OCI-LY1 (cell line): ENCODE measurements at regions not wholly inside any gene's neighbourhood (a gene's known extent, or its start where the extent isn't known, plus 50 kb on each side); places are given as distances from the start of the nearest gene placed in this dataset.

Source experiments
- H2AFZ ChIP-seq: fragments of 200-600 bp; sonication (generic), shearing (Covaris generic); 2 replicates; pipeline ENCODE4 v1.6.0; 2014; ENCODE audit warnings: antibody characterized with exemption, mild to moderate bottlenecking, low read length
- H3F3A ChIP-seq: fragments of 200-600 bp; sonication (generic), shearing (Covaris generic); 2 replicates; pipeline ENCODE4 v1.6.0; 2014; ENCODE audit warnings: mild to moderate bottlenecking, antibody characterized with exemption, low read length, moderate library complexity; ENCODE audit not compliant: insufficient read depth
- H3K27ac ChIP-seq: fragments of 200-600 bp; sonication (generic); 2 replicates; pipeline ENCODE4 v1.5.1; 2014; ENCODE audit warnings: low read length, mixed run types, mild to moderate bottlenecking, low read depth; ENCODE audit not compliant: poor library complexity, severe bottlenecking
- H3K27me3 ChIP-seq: fragments of 200-600 bp; sonication (generic); 2 replicates; pipeline ENCODE4 v1.6.0; 2014; ENCODE audit warnings: antibody characterized with exemption, mild to moderate bottlenecking, low read length, moderate library complexity; ENCODE audit not compliant: insufficient read depth
- H3K36me3 ChIP-seq: fragments of 200-600 bp; sonication (generic); 2 replicates; pipeline ENCODE4 v1.6.1; 2014; ENCODE audit warnings: mild to moderate bottlenecking, antibody characterized with exemption, low read length, moderate library complexity, mixed read lengths; ENCODE audit not compliant: insufficient read depth
- H3K4me1 ChIP-seq: fragments of 200-600 bp; sonication (generic); 2 replicates; pipeline ENCODE4 v1.5.1; 2014; ENCODE audit warnings: mild to moderate bottlenecking, low read length, moderate library complexity; ENCODE audit not compliant: insufficient read depth, severe bottlenecking
- H3K4me2 ChIP-seq: fragments of 200-600 bp; sonication (generic), shearing (Covaris generic); 2 replicates; pipeline ENCODE4 v1.6.1; 2014; ENCODE audit warnings: low read length
- H3K4me3 ChIP-seq: fragments of 200-600 bp; sonication (generic); 2 replicates; pipeline ENCODE4 v1.5.1; 2014; ENCODE audit warnings: low read length, low read depth, mild to moderate bottlenecking, mixed read lengths; ENCODE audit not compliant: poor library complexity, severe bottlenecking
- H3K79me2 ChIP-seq: fragments of 200-600 bp; shearing (Covaris generic); 2 replicates; pipeline ENCODE4 v1.6.1; 2016; ENCODE audit warnings: mixed run types, low read length, mixed read lengths; ENCODE audit not compliant: insufficient read depth
- H3K9ac ChIP-seq: fragments of 200-600 bp; sonication (generic), shearing (Covaris generic); 2 replicates; pipeline ENCODE4 v1.6.1; 2014; ENCODE audit warnings: mild to moderate bottlenecking, low read length, mixed read lengths
- H3K9me2 ChIP-seq: fragments of 200-600 bp; sonication (generic), shearing (Covaris generic); 2 replicates; pipeline ENCODE4 v1.6.1; 2014; ENCODE audit warnings: low read depth, mild to moderate bottlenecking, low read length, mixed read lengths
- H3K9me3 ChIP-seq: fragments of 200-600 bp; shearing (Covaris generic); 2 replicates; pipeline ENCODE4 v1.6.1; 2014; ENCODE audit warnings: low read length, mixed read lengths
- H4K20me1 ChIP-seq: fragments of 200-600 bp; sonication (generic), shearing (Covaris generic); 2 replicates; pipeline ENCODE4 v1.6.0; 2016; ENCODE audit warnings: mild to moderate bottlenecking, low read length; ENCODE audit not compliant: insufficient read depth
- EZH2 ChIP-seq: fragments of 200-600 bp; sonication (generic), shearing (Covaris generic); IDR thresholded peaks from 2 replicates; pipeline ENCODE4 v1.8.0; 2017; ENCODE audit warnings: borderline replicate concordance, mixed run types, mild to moderate bottlenecking, antibody characterized with exemption, low read length, moderate library complexity, mixed read lengths
- TF ChIP-seq, protein P1 (sequence below): fragments of 200-600 bp; sonication (generic), shearing (Covaris generic); IDR thresholded peaks from 2 replicates; pipeline ENCODE4 v1.5.1; 2017; ENCODE audit warnings: mild to moderate bottlenecking, antibody characterized with exemption, low read length, moderate library complexity, mixed read lengths

DNA sequence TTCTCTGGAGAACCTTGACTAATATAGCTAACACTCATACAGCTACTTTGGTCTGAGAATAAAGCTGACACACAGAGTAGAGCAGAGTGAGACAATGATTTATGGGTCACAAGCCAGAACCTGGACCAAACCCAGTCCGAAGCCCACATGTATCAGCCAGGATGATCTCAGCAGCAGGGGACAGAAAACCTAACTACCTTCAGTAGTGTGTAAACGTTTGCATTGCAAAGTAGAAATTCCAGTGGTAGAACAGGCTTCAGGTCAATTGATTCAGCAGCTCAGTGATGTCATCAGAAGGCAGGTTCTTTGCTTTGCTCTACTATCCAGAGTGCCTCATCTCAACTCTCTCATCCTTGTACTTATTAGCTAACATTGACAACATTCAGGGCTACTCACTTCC lies 62.5 kb upstream of the PALS2 start:
- Histone ChIP-seq H3K4me3 (no peak overlapping the region), H3K36me3 (no peaks in the 10 kb centered on the region), H3K27ac (no peak overlapping the region), H3K4me2 (no peak overlapping the region), H3K4me1 (no peaks in the 10 kb centered on the region), H3K9ac (no peak overlapping the region), H3K79me2 (no peaks in the 10 kb centered on the region), H3K9me2 (no peaks in the 10 kb centered on the region), H3K9me3 (no peaks in the 10 kb centered on the region), H3F3A (no peaks in the 10 kb centered on the region), H3K27me3 (peaks cover 5% of the 10 kb centered on the region; the same call in 1 of the 2 replicates), H2AFZ (no peak overlapping the region), H4K20me1 (no peaks in the 10 kb centered on the region)
- TF ChIP-seq, protein P1, sequence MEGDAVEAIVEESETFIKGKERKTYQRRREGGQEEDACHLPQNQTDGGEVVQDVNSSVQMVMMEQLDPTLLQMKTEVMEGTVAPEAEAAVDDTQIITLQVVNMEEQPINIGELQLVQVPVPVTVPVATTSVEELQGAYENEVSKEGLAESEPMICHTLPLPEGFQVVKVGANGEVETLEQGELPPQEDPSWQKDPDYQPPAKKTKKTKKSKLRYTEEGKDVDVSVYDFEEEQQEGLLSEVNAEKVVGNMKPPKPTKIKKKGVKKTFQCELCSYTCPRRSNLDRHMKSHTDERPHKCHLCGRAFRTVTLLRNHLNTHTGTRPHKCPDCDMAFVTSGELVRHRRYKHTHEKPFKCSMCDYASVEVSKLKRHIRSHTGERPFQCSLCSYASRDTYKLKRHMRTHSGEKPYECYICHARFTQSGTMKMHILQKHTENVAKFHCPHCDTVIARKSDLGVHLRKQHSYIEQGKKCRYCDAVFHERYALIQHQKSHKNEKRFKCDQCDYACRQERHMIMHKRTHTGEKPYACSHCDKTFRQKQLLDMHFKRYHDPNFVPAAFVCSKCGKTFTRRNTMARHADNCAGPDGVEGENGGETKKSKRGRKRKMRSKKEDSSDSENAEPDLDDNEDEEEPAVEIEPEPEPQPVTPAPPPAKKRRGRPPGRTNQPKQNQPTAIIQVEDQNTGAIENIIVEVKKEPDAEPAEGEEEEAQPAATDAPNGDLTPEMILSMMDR, result no peak

DNA sequence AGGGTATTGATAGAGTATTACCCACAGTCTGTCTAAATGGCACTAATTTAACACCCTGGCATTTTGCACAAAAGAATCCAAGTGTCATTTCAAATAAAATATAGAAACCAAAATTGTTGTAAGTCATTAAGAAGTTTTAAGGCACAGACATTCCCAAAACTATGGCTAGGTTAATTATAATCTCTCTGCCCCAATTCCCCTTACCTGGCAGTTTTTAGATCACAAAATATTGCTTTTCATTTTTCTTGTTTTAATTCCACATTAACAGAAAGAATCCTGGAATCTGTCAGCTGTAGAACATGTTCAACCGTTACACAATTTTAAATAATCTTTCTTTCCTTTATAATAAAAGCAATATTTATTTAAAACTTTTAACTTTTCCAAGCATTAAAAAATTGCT lies 56.1 kb upstream of the PALS2 start:
- no peaks in the 10 kb centered on the region for H3K9me3 ChIP-seq
- H3K4me1 ChIP-seq, result no peaks in the 10 kb centered on the region
- H3K4me2 ChIP-seq, result no peak overlapping the region
- H3K79me2 ChIP-seq, result no peaks in the 10 kb centered on the region
- H3K4me3 ChIP-seq, result no peak overlapping the region
- no peaks in the 10 kb centered on the region for H3K9me2 ChIP-seq
- H3F3A ChIP-seq, result no peaks in the 10 kb centered on the region
- no peaks in the 10 kb centered on the region for H4K20me1 ChIP-seq
- peaks cover 5% of the 10 kb centered on the region; the same call in 1 of the 2 replicates for H3K27me3 ChIP-seq
- H2AFZ ChIP-seq, result no peak overlapping the region
- H3K9ac ChIP-seq, result no peak overlapping the region
- no peaks in the 10 kb centered on the region for H3K36me3 ChIP-seq
- no peak overlapping the region for H3K27ac ChIP-seq
- TF ChIP-seq EZH2, result no peak
- TF ChIP-seq, protein P1, result no peak

DNA sequence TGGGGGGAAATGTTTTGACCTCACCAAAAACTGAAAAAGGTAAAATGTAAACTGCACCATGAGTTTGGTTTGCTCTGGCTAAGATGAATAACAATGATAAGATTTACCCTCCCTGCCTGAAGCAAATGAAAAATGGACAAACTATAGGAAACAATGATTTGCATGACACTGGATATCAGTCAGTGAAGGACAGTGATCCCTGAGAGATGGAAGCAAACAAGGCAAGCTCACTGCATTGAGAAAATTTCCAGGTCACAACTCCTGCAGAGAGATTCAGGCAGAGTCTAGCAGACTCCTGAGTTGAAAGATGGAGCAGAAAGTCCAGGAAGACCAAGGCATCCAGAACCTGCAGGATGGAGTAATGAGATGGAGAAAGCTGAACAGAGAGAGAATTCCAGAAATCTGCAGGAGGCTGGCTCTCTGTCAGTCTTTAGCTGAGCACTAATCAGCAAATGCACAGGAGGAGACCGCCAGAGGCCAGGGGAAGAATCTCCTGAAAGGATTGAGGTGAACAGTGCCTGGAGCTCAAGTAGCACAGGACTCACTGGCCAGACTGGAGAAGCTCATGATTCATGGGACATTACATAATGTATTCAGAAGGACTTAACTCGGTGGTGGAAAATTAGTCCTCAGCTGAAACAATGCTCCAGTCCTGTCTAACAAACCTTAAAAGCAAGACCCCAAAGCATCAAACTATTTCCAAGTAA lies 51.2 kb upstream of the PALS2 start:
- Histone ChIP-seq H3K27me3 (no peaks in the 10 kb centered on the region), H3K9ac (no peak overlapping the region), H3K4me1 (no peaks in the 10 kb centered on the region), H3K4me3 (no peak overlapping the region), H2AFZ (no peak overlapping the region), H3K4me2 (no peak overlapping the region), H3K36me3 (no peaks in the 10 kb centered on the region), H3K9me3 (no peaks in the 10 kb centered on the region), H3K79me2 (no peaks in the 10 kb centered on the region), H3F3A (no peaks in the 10 kb centered on the region), H3K27ac (no peak overlapping the region), H4K20me1 (no peaks in the 10 kb centered on the region), H3K9me2 (no peaks in the 10 kb centered on the region)
- no peak for TF ChIP-seq EZH2
- TF ChIP-seq, protein P1, result no peak
